ENCODE measurements at regions not wholly inside any gene's neighbourhood (a gene's known extent, or its start where the extent isn't known, plus 50 kb on each side); places are given as distances from the start of the nearest gene placed in this dataset.

DNA sequence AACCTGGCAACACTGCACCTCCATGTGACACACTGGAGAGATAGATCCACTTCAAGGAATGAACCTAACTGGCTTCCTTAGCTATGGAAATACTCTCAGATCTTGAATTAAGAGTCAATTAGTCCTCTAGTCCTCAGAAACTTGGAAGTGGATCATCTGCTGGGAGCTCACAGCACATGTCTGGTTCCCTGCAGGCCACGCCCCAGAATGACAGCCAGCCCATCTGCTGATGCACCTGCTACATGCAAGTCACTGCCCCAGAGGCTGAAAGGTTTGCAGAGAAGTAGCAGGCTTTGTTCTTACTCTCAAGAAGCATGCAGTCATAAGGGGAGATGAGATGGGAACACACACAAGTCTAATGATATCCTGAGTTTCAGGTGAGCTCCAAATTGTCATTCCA, 275.9 kb downstream of the SKAP2 start:
- TF ChIP-seq, protein P1, sequence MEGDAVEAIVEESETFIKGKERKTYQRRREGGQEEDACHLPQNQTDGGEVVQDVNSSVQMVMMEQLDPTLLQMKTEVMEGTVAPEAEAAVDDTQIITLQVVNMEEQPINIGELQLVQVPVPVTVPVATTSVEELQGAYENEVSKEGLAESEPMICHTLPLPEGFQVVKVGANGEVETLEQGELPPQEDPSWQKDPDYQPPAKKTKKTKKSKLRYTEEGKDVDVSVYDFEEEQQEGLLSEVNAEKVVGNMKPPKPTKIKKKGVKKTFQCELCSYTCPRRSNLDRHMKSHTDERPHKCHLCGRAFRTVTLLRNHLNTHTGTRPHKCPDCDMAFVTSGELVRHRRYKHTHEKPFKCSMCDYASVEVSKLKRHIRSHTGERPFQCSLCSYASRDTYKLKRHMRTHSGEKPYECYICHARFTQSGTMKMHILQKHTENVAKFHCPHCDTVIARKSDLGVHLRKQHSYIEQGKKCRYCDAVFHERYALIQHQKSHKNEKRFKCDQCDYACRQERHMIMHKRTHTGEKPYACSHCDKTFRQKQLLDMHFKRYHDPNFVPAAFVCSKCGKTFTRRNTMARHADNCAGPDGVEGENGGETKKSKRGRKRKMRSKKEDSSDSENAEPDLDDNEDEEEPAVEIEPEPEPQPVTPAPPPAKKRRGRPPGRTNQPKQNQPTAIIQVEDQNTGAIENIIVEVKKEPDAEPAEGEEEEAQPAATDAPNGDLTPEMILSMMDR (IDR thresholded peaks at IDR 0.05; ENCODE audit: insufficient read depth, low read depth, low read length, missing control alignments) = no peak
- no peak for DNase-seq (ENCODE audit: low read depth)
- no peak overlapping the region for H3K4me3 ChIP-seq (ENCODE audit: low read length)

DNA sequence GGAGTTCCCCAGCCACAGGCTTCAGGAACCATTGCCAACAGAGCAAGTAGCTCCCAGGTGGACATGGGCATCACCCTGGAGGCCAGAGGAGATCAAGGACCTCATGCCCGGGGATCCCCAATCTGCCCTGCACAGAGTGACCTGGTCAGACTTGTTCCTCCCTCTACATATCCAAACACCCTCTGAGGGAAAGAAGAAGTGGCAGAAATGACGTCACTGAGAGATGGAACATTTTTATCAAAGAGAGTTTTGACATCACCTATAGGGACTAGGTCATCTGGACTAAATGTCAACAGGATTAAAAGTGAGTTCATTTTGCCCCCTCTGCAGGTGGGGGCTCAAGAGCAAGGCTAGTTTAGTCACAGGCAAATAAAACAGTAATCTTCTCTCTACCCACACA, 273.7 kb downstream of the SKAP2 start:
- DNase-seq (ENCODE audit: low read depth) = no peak
- H3K4me3 ChIP-seq (ENCODE audit: low read length) = no peak overlapping the region
- TF ChIP-seq, protein P1 (IDR thresholded peaks at IDR 0.05; ENCODE audit: insufficient read depth, low read depth, low read length, missing control alignments) = no peak

DNA sequence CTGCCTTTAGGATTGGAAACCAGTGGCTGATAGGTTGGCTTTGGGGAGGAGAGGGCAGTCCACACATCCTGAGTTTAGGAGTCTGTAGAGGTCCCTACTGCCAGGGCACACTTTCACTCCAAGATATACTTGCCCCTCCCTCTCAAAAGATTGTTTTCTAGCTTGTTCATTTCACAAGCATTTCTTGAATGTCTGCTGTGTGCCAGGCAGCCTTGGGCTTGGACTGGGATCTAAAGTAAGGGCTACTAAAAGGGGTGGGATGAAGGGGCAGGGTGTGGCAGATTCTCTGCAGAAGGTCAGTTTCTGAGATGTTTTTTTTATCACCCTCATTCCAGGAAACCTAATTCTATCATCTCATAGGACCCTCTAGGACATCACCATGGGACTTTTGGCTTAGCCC, 272.4 kb downstream of the SKAP2 start:
- TF ChIP-seq, protein P1 (IDR thresholded peaks at IDR 0.05; ENCODE audit: insufficient read depth, low read depth, low read length, missing control alignments) = no peak
- no peak overlapping the region for H3K4me3 ChIP-seq (ENCODE audit: low read length)
- no peak for DNase-seq (ENCODE audit: low read depth)

DNA sequence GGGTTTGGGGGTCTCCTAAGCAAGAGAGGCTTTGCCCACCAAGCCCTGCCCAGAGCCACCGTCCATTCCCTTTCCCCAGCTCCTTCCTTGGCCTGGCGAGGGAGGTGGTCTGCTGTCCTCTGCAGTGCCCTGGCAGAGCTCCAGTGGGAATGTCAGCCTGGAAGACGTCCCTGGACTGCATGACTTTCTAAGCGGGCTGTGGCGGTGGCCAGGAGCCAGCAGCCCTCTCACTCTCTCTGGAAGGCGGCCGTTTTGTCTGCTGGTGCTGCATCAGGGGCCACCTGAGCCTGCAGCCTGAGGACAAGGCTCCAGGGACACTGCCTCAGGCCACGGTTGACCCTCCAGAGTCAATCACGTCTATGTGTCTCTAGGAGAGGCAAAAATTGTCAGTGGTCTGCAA, 271.0 kb downstream of the SKAP2 start:
- TF ChIP-seq, protein P1 (IDR thresholded peaks at IDR 0.05; ENCODE audit: insufficient read depth, low read depth, low read length, missing control alignments) = no peak
- no peak for DNase-seq (ENCODE audit: low read depth)
- H3K4me3 ChIP-seq (ENCODE audit: low read length) = no peak overlapping the region

DNA sequence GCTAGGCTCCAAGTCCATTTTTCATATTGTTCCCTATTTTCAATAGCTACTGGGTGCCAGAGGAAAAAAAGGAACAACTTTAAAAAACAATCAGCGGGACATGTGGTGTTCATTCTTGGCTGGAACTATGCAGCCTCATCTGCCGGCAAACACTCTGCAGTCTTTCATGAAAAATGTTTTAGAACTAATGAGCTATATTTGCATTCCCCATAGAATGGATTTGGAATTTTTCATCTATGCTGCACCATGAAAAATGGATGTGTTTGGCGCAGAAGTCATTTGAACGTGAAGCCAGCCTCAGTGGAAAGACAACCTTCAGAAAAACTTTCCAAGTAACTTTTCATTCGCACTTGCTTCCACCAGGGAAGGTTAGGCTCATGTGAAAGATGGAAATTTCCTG, 270.5 kb downstream of the SKAP2 start:
- DNase-seq (ENCODE audit: low read depth) = no peak
- TF ChIP-seq, protein P1 (IDR thresholded peaks at IDR 0.05; ENCODE audit: insufficient read depth, low read depth, low read length, missing control alignments) = no peak
- no peak overlapping the region for H3K4me3 ChIP-seq (ENCODE audit: low read length)

DNA sequence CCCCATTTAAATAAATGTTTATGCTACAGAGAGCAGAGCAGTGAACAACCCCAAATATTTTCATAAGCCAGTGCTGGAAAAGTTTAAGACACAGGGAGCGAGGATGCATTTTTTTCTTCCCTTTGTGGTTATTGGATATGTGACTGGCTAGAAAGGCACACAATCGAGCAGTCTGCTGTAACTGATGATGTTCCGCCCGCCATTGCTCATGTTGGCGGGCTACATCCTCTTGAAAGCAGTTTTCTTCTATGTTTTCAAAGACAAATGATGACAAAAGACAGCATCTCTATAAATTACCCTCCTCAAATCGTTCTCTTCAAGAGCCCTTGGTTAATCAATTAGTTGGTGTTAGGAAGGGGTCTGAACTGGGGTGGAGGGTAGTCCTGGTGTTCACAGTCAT, 269.8 kb downstream of the SKAP2 start:
- TF ChIP-seq, protein P1 (IDR thresholded peaks at IDR 0.05; ENCODE audit: insufficient read depth, low read depth, low read length, missing control alignments) = no peak
- DNase-seq (ENCODE audit: low read depth) = no peak
- no peak overlapping the region for H3K4me3 ChIP-seq (ENCODE audit: low read length)

DNA sequence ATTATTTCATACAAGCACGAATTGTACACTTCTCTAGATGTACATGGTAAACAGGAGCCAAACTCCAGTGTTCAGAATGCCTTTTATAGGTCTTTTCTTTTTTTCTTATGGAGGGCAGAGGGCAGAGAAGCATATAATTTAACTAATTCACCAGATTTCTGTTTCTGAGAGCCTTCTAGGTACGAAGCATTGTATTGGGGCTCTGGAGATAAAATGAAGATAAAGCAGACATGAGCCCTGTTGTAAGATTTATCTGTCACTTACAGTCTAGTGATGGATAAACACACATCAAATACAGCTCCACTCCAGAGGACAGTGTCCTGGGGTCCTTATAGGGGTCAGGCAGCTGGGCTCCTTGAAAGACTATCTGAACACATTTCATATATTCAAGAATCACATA, 265.5 kb downstream of the SKAP2 start:
- TF ChIP-seq, protein P1 (IDR thresholded peaks at IDR 0.05; ENCODE audit: insufficient read depth, low read depth, low read length, missing control alignments) = no peak
- no peak for DNase-seq (ENCODE audit: low read depth)
- no peak overlapping the region for H3K4me3 ChIP-seq (ENCODE audit: low read length)

All from epithelial cell of esophagus (primary cell).